ENCODE measurements at regions not wholly inside any gene's neighbourhood (a gene's known extent, or its start where the extent isn't known, plus 50 kb on each side); places are given as distances from the start of the nearest gene placed in this dataset.

DNA sequence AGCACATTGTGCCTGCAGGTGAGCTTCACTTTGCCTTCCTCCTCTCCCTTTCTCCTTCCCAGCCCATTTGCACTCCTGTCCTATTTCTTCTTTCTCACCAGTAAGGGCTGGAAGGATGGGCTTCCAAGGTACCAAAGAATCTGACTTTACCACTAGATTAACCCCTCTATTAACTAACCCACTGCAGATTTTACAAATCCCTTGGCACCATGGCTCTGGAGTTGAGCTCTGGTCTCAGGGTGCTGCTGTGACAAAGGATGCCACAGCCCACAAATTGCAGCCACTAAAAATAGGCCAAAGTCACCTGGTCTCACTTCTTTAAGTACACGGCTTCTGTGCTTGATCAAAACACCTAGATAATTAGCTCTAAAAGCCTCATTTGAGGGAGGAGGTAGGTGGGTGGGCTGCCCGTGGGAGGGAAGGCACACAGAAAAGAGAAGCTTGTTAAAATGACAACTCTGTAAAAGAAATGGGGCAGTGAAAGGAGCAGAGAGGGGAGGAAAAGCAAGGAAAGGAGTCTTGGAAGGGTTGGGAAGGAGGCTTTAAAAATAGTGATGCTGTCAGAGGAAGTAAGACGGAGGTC, 327.4 kb downstream of the DRD1 start:
- H3K27ac ChIP-seq = no peak overlapping the region
- no peak overlapping the region for H3K4me2 ChIP-seq (ENCODE audit: unreplicated experiment)
- no peaks in the 10 kb centered on the region for H3K27me3 ChIP-seq (replicated peaks; ENCODE audit: insufficient read depth)
- no peaks in the 10 kb centered on the region for H3K4me1 ChIP-seq (ENCODE audit: insufficient read depth)
- no peaks in the 10 kb centered on the region for H3K9me3 ChIP-seq (ENCODE audit: low read depth)
- H3K9ac ChIP-seq = no peak overlapping the region
- no peaks in the 10 kb centered on the region for H3K79me2 ChIP-seq (ENCODE audit: insufficient read depth)
- in situ Hi-C loops (cut with MboI) = no loop called here
- no peak overlapping the region for H3K4me3 ChIP-seq
- 15 to 17% methylated on average over 3 of the region's 3 CpGs for WGBS, 2 experiments (ENCODE audit: low coverage in 1 of 2, low lambda C conversion rate in 2 of 2, missing lambda C conversion rate in 2 of 2)
- H3K9me2 ChIP-seq (ENCODE audit: insufficient read depth) = no peaks in the 10 kb centered on the region
- no peaks in the 10 kb centered on the region for H3F3A ChIP-seq (ENCODE audit: insufficient read depth)
- H2AFZ ChIP-seq = no peak overlapping the region
- no peaks in the 10 kb centered on the region for H4K20me1 ChIP-seq (ENCODE audit: insufficient read depth)
- TF ChIP-seq EZH2phosphoT487 (IDR thresholded peaks at IDR 0.05; ENCODE audit: insufficient read depth, low read depth) (no peak), EZH2 (IDR thresholded peaks at IDR 0.05; ENCODE audit: insufficient read depth, poor library complexity, severe bottlenecking) (no peak)
- no peak for DNase-seq
- no peaks in the 10 kb centered on the region for H3K36me3 ChIP-seq (ENCODE audit: low read depth)

DNA sequence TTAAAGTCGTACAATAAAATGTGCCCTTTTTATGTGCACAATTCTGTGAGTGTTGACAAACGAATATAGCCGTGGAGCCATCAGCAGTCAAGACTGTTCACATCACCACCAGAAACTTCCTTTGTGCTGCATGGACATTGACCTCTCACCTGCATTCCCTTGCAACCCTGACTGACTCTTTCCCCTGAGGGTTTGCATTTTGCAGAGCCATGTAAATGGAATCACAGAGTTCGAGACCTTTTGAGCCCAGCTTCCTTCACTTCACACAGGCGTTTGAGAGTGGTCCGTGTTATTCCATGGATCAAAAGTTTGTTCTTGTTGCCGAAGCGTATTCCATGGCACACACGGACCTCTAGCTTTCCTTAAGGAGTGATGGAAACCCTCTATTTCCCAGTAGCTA, 328.2 kb downstream of the DRD1 start:
- no peak for DNase-seq
- no peaks in the 10 kb centered on the region for H3K9me3 ChIP-seq (ENCODE audit: low read depth)
- no peaks in the 10 kb centered on the region for H3K9me2 ChIP-seq (ENCODE audit: insufficient read depth)
- H3K27me3 ChIP-seq (replicated peaks; ENCODE audit: insufficient read depth) = no peaks in the 10 kb centered on the region
- in situ Hi-C loops (cut with MboI) = no loop called here
- no peaks in the 10 kb centered on the region for H3K36me3 ChIP-seq (ENCODE audit: low read depth)
- no peak overlapping the region for H2AFZ ChIP-seq
- no peaks in the 10 kb centered on the region for H4K20me1 ChIP-seq (ENCODE audit: insufficient read depth)
- no peak overlapping the region for H3K4me2 ChIP-seq (ENCODE audit: unreplicated experiment)
- H3K79me2 ChIP-seq (ENCODE audit: insufficient read depth) = no peaks in the 10 kb centered on the region
- no peak overlapping the region for H3K9ac ChIP-seq
- TF ChIP-seq EZH2phosphoT487 (IDR thresholded peaks at IDR 0.05; ENCODE audit: insufficient read depth, low read depth) = no peak
- no peak for TF ChIP-seq EZH2 (IDR thresholded peaks at IDR 0.05; ENCODE audit: insufficient read depth, poor library complexity, severe bottlenecking)
- no peaks in the 10 kb centered on the region for H3K4me1 ChIP-seq (ENCODE audit: insufficient read depth)
- no peaks in the 10 kb centered on the region for H3F3A ChIP-seq (ENCODE audit: insufficient read depth)
- H3K4me3 ChIP-seq = no peak overlapping the region
- H3K27ac ChIP-seq = no peak overlapping the region
- WGBS, 2 experiments (ENCODE audit: low coverage in 1 of 2, low lambda C conversion rate in 2 of 2, missing lambda C conversion rate in 2 of 2) = 19 to 33% methylated on average over 9 of the region's 9 CpGs

DNA sequence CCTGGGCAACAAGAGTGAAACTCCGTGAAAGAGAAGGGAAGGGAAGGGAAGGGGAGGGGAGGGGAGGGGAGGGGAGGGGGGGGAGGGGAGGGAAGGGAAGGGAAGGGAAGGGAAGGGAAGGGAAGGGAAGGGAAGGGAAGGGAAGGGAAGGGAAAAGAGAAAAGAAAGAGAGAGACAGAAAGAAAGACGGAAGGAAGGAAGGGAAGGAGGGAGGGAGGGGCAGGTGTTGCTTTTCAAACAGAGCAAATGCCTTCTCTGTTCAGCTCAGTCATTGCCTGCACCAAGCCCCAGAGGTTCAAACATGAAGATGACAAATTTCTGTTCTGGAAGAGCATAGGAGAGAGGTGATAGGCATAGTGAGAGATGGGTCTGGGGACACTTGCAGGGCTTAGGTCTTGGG, 330.0 kb downstream of the DRD1 start:
- Histone ChIP-seq H3K36me3 (ENCODE audit: low read depth) (no peaks in the 10 kb centered on the region), H3K9me3 (ENCODE audit: low read depth) (no peaks in the 10 kb centered on the region), H3K4me1 (ENCODE audit: insufficient read depth) (no peaks in the 10 kb centered on the region), H3K4me3 (no peak overlapping the region), H2AFZ (no peak overlapping the region), H3K9ac (no peak overlapping the region), H3K4me2 (ENCODE audit: unreplicated experiment) (no peak overlapping the region), H3K79me2 (ENCODE audit: insufficient read depth) (no peaks in the 10 kb centered on the region), H4K20me1 (ENCODE audit: insufficient read depth) (no peaks in the 10 kb centered on the region), H3K9me2 (ENCODE audit: insufficient read depth) (no peaks in the 10 kb centered on the region), H3K27me3 (replicated peaks; ENCODE audit: insufficient read depth) (no peaks in the 10 kb centered on the region), H3K27ac (no peak overlapping the region), H3F3A (ENCODE audit: insufficient read depth) (no peaks in the 10 kb centered on the region)
- no peak for TF ChIP-seq EZH2phosphoT487 (IDR thresholded peaks at IDR 0.05; ENCODE audit: insufficient read depth, low read depth)
- no peak for TF ChIP-seq EZH2 (IDR thresholded peaks at IDR 0.05; ENCODE audit: insufficient read depth, poor library complexity, severe bottlenecking)
- no peak for DNase-seq
- in situ Hi-C loops (cut with MboI) = no loop called here
- 0 to 23% methylated on average over 1 to 2 of the region's 2 CpGs for whole genome bisulfite sequencing, 2 experiments (ENCODE audit: low coverage in 1 of 2, low lambda C conversion rate in 2 of 2, missing lambda C conversion rate in 2 of 2)

DNA sequence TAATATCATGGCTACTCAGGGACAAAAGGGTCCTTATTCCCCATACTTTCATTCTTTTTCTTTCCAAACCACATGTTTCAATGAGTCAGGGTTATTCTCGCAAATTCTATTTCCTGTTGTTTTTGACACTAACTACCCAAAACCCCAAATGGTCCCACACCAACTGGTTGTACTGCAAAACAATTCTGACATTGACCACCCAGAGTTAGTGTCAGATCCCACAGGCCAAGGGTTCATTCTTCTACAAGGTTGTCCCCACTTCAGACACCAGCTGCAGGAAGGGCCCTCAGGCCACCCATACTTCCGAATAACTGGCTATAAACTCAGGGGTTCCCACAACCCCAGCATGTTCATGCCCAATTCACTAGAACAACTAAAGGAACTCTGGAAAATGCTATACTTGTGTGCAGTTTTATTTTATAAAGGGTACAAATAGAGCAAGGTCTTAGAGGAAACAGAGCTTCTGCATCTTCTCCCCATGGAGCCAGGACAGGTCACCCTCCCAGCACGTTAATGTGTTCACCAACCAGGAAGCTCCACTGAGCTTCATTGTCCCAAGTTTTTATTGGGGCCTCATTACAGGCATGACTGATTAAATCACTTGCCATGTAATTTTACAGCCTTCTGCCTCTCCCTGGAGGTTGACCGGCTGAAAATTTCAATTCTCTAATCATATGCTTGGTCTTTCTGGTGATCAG, 334.8 kb downstream of the DRD1 start:
- no peaks in the 10 kb centered on the region for H3F3A ChIP-seq (ENCODE audit: insufficient read depth)
- H3K36me3 ChIP-seq (ENCODE audit: low read depth) = no peaks in the 10 kb centered on the region
- no peaks in the 10 kb centered on the region for H3K4me1 ChIP-seq (ENCODE audit: insufficient read depth)
- H4K20me1 ChIP-seq (ENCODE audit: insufficient read depth) = no peaks in the 10 kb centered on the region
- H3K4me3 ChIP-seq = no peak overlapping the region
- H3K4me2 ChIP-seq (ENCODE audit: unreplicated experiment) = no peak overlapping the region
- in situ Hi-C loops (cut with MboI) = no loop called here
- no peaks in the 10 kb centered on the region for H3K27me3 ChIP-seq (replicated peaks; ENCODE audit: insufficient read depth)
- H3K9me2 ChIP-seq (ENCODE audit: insufficient read depth) = no peaks in the 10 kb centered on the region
- WGBS, 2 experiments (ENCODE audit: low coverage in 1 of 2, low lambda C conversion rate in 2 of 2, missing lambda C conversion rate in 2 of 2) = 15 to 22% methylated on average over 4 of the region's 4 CpGs
- DNase-seq = no peak
- H3K9me3 ChIP-seq (ENCODE audit: low read depth) = no peaks in the 10 kb centered on the region
- TF ChIP-seq EZH2phosphoT487 (IDR thresholded peaks at IDR 0.05; ENCODE audit: insufficient read depth, low read depth) = no peak
- TF ChIP-seq EZH2 (IDR thresholded peaks at IDR 0.05; ENCODE audit: insufficient read depth, poor library complexity, severe bottlenecking) = no peak
- no peak overlapping the region for H3K9ac ChIP-seq
- no peak overlapping the region for H3K27ac ChIP-seq
- no peaks in the 10 kb centered on the region for H3K79me2 ChIP-seq (ENCODE audit: insufficient read depth)
- no peak overlapping the region for H2AFZ ChIP-seq
